Right ventricle myocardium superior (tissue), 1 donor: ENCODE measurements at regions not wholly inside any gene's neighbourhood (a gene's known extent, or its start where the extent isn't known, plus 50 kb on each side); places are given as distances from the start of the nearest gene placed in this dataset.
"Not testable (repeated sequence)": the region's sequence is repeated elsewhere in the genome, so short reads cannot be mapped to it uniquely, and the experiment has no call there.

Source experiments
- ATAC-seq: fragments of 200-7000 bp; cut with Tn5 transposase; one replicate; pipeline ENCODE4 v1.9.1; 2020; ENCODE audit warnings: mild to moderate bottlenecking; ENCODE audit not compliant: poor library complexity
- DNase-seq: peaks from one replicate; pipeline ENCODE4 v3.0.0-alpha.2; 2020
- intact Hi-C: fragments of 100-400 bp; cut with DNase I; formaldehyde crosslinking; loops from one replicate; pipeline ENCODE4 v1.11.2; 2022
- donor health status: DM: no; HTN: yes; CAD: no; lungs with severe emphysema.

DNA sequence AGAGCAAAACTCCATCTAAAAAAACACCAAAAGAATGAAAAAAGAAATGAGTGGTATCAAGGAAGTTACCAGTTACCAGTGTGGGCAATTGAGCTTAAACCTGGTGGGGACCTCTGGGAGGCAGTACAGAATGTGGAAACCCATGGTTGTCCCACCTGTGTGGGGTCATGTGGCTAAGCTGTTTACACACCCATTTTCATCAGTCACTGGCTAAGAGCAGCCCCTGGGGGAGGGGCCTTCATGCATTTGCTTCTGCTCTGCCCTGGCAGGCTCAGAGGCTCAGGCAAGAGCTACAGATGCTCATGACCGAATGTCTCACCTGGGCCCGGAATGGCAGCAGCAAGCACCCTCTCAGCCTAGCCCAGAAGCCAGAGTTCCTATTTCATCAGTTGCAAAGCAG, 126.3 kb upstream of the TRIM73 start:
- intact Hi-C loops, ATAC-seq, DNase-seq: not testable (repeated sequence)

DNA sequence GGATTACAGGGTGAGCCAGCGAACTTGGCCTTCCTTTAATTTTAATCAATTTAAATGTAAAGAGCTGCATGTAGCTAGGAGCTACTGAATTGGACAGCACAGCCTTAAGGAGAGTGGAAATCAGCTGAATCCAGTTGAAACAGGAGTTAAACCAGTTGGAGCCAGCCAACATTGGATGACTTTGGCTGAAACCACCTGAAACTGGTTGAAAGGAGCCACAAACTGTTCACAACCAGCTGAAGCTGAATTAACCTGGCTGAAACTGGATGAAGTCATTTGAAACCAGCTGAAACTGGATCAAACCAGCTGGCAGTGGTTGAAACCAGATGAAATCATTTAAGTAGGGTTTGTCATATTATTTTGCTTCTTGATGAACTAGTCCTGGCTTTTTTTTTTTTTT, 121.3 kb upstream of the TRIM73 start:
- intact Hi-C loops, DNase-seq, ATAC-seq: not testable (repeated sequence)
